Sigmoid colon (tissue), 4 donors: ENCODE measurements at regions not wholly inside any gene's neighbourhood (a gene's known extent, or its start where the extent isn't known, plus 50 kb on each side); places are given as distances from the start of the nearest gene placed in this dataset.

Experiments
- EP300 ChIP-seq, 4 donors: sonication (generic); formaldehyde crosslinking; IDR thresholded peaks; one replicate each; pipeline ENCODE4 v1.6.1; 2017; ENCODE audit warnings: antibody characterized with exemption in 4 of 4
- POLR2A ChIP-seq, 2 donors: fragments of 450-650 bp; IDR thresholded peaks; one replicate each; pipeline ENCODE4 v1.6.1; 2016; ENCODE audit warnings: antibody characterized with exemption in 2 of 2, mild to moderate bottlenecking in 2 of 2, moderate library complexity in 2 of 2
- POLR2AphosphoS5 ChIP-seq, 4 donors: sonication (generic); formaldehyde crosslinking; IDR thresholded peaks; one replicate each; pipeline ENCODE4 v1.6.1; 2017; ENCODE audit warnings: antibody characterized with exemption in 4 of 4
- TF ChIP-seq, protein P1 (sequence below), 4 experiments: fragments of 450-650 bp in 3 of 4; fragments of 200-600 bp in 1 of 4; IDR thresholded peaks; one replicate each; pipeline ENCODE4 v1.5.1; 2016 to 2019; ENCODE audit warnings: antibody characterized with exemption in 4 of 4, mild to moderate bottlenecking in 3 of 4, moderate library complexity in 2 of 4

DNA sequence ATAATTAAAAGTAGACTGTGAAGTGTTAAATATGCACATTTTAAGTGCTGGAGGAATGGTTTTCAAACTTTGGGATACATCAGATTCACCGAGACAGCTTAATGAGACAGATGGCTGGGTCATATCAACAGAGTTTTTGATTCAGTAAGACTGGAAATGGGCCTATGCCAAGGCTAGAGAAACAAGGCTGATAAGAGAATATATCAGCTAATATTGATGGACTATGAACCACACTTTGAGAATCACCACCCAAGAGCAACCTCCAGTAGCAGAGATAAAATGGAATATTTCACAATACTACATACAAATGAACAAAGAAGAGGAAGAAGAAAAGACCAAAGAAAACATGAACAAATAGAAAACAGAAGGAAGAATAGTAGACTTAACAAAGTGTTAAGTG, 450.2 kb upstream of the KLHL29 start:
- TF ChIP-seq POLR2AphosphoS5 (IDR thresholded peaks at IDR 0.05) (no peak), POLR2A (IDR thresholded peaks at IDR 0.05) (no peak), EP300 (IDR thresholded peaks at IDR 0.05) (no peak)
- TF ChIP-seq, protein P1, sequence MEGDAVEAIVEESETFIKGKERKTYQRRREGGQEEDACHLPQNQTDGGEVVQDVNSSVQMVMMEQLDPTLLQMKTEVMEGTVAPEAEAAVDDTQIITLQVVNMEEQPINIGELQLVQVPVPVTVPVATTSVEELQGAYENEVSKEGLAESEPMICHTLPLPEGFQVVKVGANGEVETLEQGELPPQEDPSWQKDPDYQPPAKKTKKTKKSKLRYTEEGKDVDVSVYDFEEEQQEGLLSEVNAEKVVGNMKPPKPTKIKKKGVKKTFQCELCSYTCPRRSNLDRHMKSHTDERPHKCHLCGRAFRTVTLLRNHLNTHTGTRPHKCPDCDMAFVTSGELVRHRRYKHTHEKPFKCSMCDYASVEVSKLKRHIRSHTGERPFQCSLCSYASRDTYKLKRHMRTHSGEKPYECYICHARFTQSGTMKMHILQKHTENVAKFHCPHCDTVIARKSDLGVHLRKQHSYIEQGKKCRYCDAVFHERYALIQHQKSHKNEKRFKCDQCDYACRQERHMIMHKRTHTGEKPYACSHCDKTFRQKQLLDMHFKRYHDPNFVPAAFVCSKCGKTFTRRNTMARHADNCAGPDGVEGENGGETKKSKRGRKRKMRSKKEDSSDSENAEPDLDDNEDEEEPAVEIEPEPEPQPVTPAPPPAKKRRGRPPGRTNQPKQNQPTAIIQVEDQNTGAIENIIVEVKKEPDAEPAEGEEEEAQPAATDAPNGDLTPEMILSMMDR (IDR thresholded peaks at IDR 0.05): no peak
